H1 (cell line): ENCODE measurements at regions not wholly inside any gene's neighbourhood (a gene's known extent, or its start where the extent isn't known, plus 50 kb on each side); places are given as distances from the start of the nearest gene placed in this dataset.

Experiments used
- CTCF ChIA-PET: fragments of 300-600 bp; sonication (Branson Sonifier 250); formaldehyde crosslinking; loops from one replicate; lab custom pipeline; 2021; ENCODE audit not compliant: partially characterized antibody; lab: Charles Lee
- POLR2A ChIA-PET: fragments of 300-600 bp; sonication (Branson Sonifier 250); formaldehyde crosslinking; loops from one replicate; lab custom pipeline; 2021; ENCODE audit warnings: inconsistent platforms; ENCODE audit not compliant: partially characterized antibody; lab: Charles Lee
- DNase-seq, 2 experiments: peaks; one replicate each; pipeline versions ENCODE4 v3.0.0 to v3.0.0-alpha.2; 2010 to 2022; ENCODE audit warnings: low spot score in 2 of 2, low read depth in 1 of 2, mixed read lengths in 1 of 2
- FAIRE-seq: peaks from 2 replicates; lab custom pipeline; 2011; peaks lifted over from hg19 to GRCh38; lab: Jason Lieb, UNC
- H2AFZ ChIP-seq: 2 replicates; pipeline ENCODE4 v1.8.1; 2012; ENCODE audit warnings: low read length, inconsistent platforms
- H2AK5ac ChIP-seq: 2 replicates; pipeline ENCODE4 v1.6.1; 2013; ENCODE audit warnings: low read depth, low read length
- H2BK120ac ChIP-seq: replicated peaks from 2 replicates; pipeline ENCODE3; 2013; ENCODE audit warnings: low read depth, low read length, inconsistent platforms
- H2BK12ac ChIP-seq: 2 replicates; pipeline ENCODE4 v1.6.1; 2013; ENCODE audit warnings: low read depth, low read length
- H2BK15ac ChIP-seq: 2 replicates; pipeline ENCODE4 v1.6.1; 2013; ENCODE audit warnings: low read length
- H2BK20ac ChIP-seq: 2 replicates; pipeline ENCODE4 v1.6.1; 2013; ENCODE audit warnings: low read length
- H2BK5ac ChIP-seq: 2 replicates; pipeline ENCODE4 v1.6.1; 2013; ENCODE audit warnings: low read depth, low read length
- H3K14ac ChIP-seq: 2 replicates; pipeline ENCODE4 v1.6.1; 2013; ENCODE audit warnings: inconsistent platforms; ENCODE audit not compliant: insufficient read length
- H3K18ac ChIP-seq: 2 replicates; pipeline ENCODE4 v1.6.1; 2013; ENCODE audit warnings: low read length; ENCODE audit errors: extremely low read depth
- H3K23ac ChIP-seq: 2 replicates; pipeline ENCODE4 v1.6.1; 2013; ENCODE audit warnings: inconsistent platforms; ENCODE audit not compliant: insufficient read length
- H3K23me2 ChIP-seq: 2 replicates; pipeline ENCODE4 v1.6.1; 2013; ENCODE audit warnings: low read depth, low read length
- H3K27ac ChIP-seq: 2 replicates; pipeline ENCODE4 v1.6.1; 2011; ENCODE audit warnings: low read depth, low read length, inconsistent platforms
- H3K27me3 ChIP-seq, 4 experiments: replicated peaks in 1 of 4; 1 replicate in 1 of 4; 2 replicates in 3 of 4; pipeline versions ENCODE4 v1.6.1 to v1.8.1; 2011 to 2013; ENCODE audit warnings: low read length in 3 of 4, mild to moderate bottlenecking in 3 of 4, inconsistent platforms in 2 of 4, mixed read lengths in 2 of 4, moderate library complexity in 1 of 4; ENCODE audit not compliant: control insufficient read depth in 3 of 4, insufficient read depth in 3 of 4; ENCODE audit errors: extremely low read depth in 1 of 4
- H3K36me3 ChIP-seq, 4 experiments: 2 replicates each; pipeline versions ENCODE4 v1.6.1 to v1.8.1; 2011 to 2013; ENCODE audit warnings: mild to moderate bottlenecking in 4 of 4, low read length in 3 of 4, moderate library complexity in 2 of 4, control low read depth in 1 of 4, inconsistent platforms in 1 of 4; ENCODE audit not compliant: insufficient read depth in 4 of 4, control insufficient read depth in 2 of 4
- H3K4ac ChIP-seq: replicated peaks from 2 replicates; pipeline ENCODE3; 2013; ENCODE audit warnings: low read length, low read depth, mixed read lengths, inconsistent platforms; ENCODE audit not compliant: insufficient read length
- H3K4me1 ChIP-seq, 4 experiments: replicated peaks in 1 of 4; 1 replicate in 1 of 4; 2 replicates in 3 of 4; pipeline versions ENCODE4 v1.6.1 to v1.8.1; 2011 to 2013; ENCODE audit warnings: low read length in 3 of 4, inconsistent platforms in 2 of 4, mixed read lengths in 1 of 4; ENCODE audit not compliant: insufficient read depth in 4 of 4, control insufficient read depth in 3 of 4
- H3K4me2 ChIP-seq, 2 experiments: 2 replicates each; pipeline versions ENCODE4 v1.6.1 to v1.8.1; 2011 to 2013; ENCODE audit warnings: low read depth in 2 of 2, low read length in 2 of 2, control low read depth in 1 of 2, inconsistent platforms in 1 of 2, mild to moderate bottlenecking in 1 of 2; ENCODE audit not compliant: insufficient read depth in 1 of 2
- H3K4me3 ChIP-seq, 4 experiments: fragments of 200-600, 300-600 bp in 1 of 4; sonication (generic), shearing (Covaris generic), sonication (Bioruptor Twin) in 1 of 4; 2 replicates each; pipeline versions ENCODE4 v1.5.1 to v1.8.1; 2011 to 2016; ENCODE audit warnings: low read length in 4 of 4, low read depth in 3 of 4, control low read depth in 2 of 4, inconsistent platforms in 2 of 4, mild to moderate bottlenecking in 2 of 4, mixed read lengths in 1 of 4, moderate library complexity in 1 of 4; ENCODE audit not compliant: insufficient read depth in 2 of 4; ENCODE audit errors: extremely low read depth in 1 of 4
- H3K56ac ChIP-seq: replicated peaks from 2 replicates; pipeline ENCODE3; 2013; ENCODE audit warnings: low read depth, mild to moderate bottlenecking, mixed read lengths, low read length, inconsistent platforms; ENCODE audit not compliant: insufficient read length
- H3K79me1 ChIP-seq: 2 replicates; pipeline ENCODE4 v1.6.1; 2013; ENCODE audit warnings: low read depth, low read length, control low read depth
- H3K79me2 ChIP-seq, 2 experiments: 2 replicates each; pipeline versions ENCODE4 v1.6.1 to v1.8.1; 2012 to 2013; ENCODE audit warnings: low read length in 2 of 2, mild to moderate bottlenecking in 2 of 2, inconsistent platforms in 1 of 2; ENCODE audit not compliant: insufficient read depth in 2 of 2, control insufficient read depth in 1 of 2
- H3K9ac ChIP-seq, 4 experiments: replicated peaks in 1 of 4; 1 replicate in 1 of 4; 2 replicates in 3 of 4; pipeline versions ENCODE4 v1.6.1 to v1.8.1; 2011 to 2013; ENCODE audit warnings: low read depth in 3 of 4, low read length in 3 of 4, control low read depth in 2 of 4, mild to moderate bottlenecking in 2 of 4, moderate library complexity in 2 of 4, inconsistent platforms in 1 of 4; ENCODE audit errors: extremely low read depth in 1 of 4
- H3K9me3 ChIP-seq, 2 experiments: 2 replicates each; pipeline versions ENCODE4 v1.6.1 to v1.8.1; 2012 to 2013; ENCODE audit warnings: mild to moderate bottlenecking in 2 of 2, moderate library complexity in 2 of 2, control low read depth in 1 of 2, inconsistent platforms in 1 of 2, low read depth in 1 of 2, low read length in 1 of 2, mixed read lengths in 1 of 2; ENCODE audit not compliant: insufficient read depth in 2 of 2
- H4K20me1 ChIP-seq, 2 experiments: replicated peaks in 1 of 2; 2 replicates each; pipeline versions ENCODE3 to v1.8.1; 2011 to 2013; ENCODE audit warnings: inconsistent platforms in 2 of 2, low read length in 2 of 2, mild to moderate bottlenecking in 1 of 2; ENCODE audit not compliant: insufficient read depth in 2 of 2, control insufficient read depth in 1 of 2
- H4K5ac ChIP-seq: 2 replicates; pipeline ENCODE4 v1.6.1; 2013; ENCODE audit warnings: low read length, low read depth, mixed read lengths, inconsistent platforms; ENCODE audit not compliant: insufficient read length
- H4K8ac ChIP-seq: 2 replicates; pipeline ENCODE4 v1.8.0; 2013; ENCODE audit warnings: mild to moderate bottlenecking, moderate library complexity, low read length, inconsistent platforms; ENCODE audit not compliant: insufficient read depth; ENCODE audit errors: extremely low read depth
- H4K91ac ChIP-seq: replicated peaks from 2 replicates; pipeline ENCODE3; 2013; ENCODE audit warnings: low read length, mixed read lengths, inconsistent platforms; ENCODE audit not compliant: insufficient read length
- ATF2 ChIP-seq: IDR thresholded peaks from 2 replicates; pipeline ENCODE4 v1.6.1; 2012; ENCODE audit warnings: low read length, inconsistent platforms
- EP300 ChIP-seq, 2 experiments: IDR thresholded peaks; 1 replicate in 1 of 2; 2 replicates in 1 of 2; pipeline ENCODE4 v1.6.1; 2011 to 2012; ENCODE audit warnings: low read depth in 2 of 2, low read length in 2 of 2, mild to moderate bottlenecking in 2 of 2, borderline replicate concordance in 1 of 2, inconsistent platforms in 1 of 2, moderate library complexity in 1 of 2
- EZH2 ChIP-seq: fragments of 200-600 bp; sonication (generic); IDR thresholded peaks from 2 replicates; pipeline ENCODE4 v1.7.1; 2012; ENCODE audit warnings: low read depth, mild to moderate bottlenecking, moderate library complexity, low read length, inconsistent platforms; ENCODE audit not compliant: severe bottlenecking
- GABPA ChIP-seq: IDR thresholded peaks from 2 replicates; pipeline ENCODE4 v1.6.1; 2011; ENCODE audit warnings: mild to moderate bottlenecking, low read length, moderate library complexity, borderline replicate concordance; ENCODE audit not compliant: insufficient read depth
- RBBP5 ChIP-seq: IDR thresholded peaks from 2 replicates; pipeline ENCODE4 v1.7.1; 2012; ENCODE audit warnings: low read depth, mild to moderate bottlenecking, inconsistent platforms, low read length, moderate library complexity, borderline replicate concordance
- USF2 ChIP-seq: IDR thresholded peaks from 2 replicates; pipeline ENCODE4 v1.6.1; 2011; ENCODE audit warnings: low read length, improper control_type of control experiment
- WGBS, 2 experiments: shearing (Covaris generic) in 1 of 2; methylation state at CpG; one replicate each; pipeline versions ENCODE4 v1.1.6 to v1.1.7; 2013 to 2015; ENCODE audit warnings: low lambda C conversion rate in 2 of 2, mixed read lengths in 2 of 2, inconsistent platforms in 1 of 2, low coverage in 1 of 2, missing lambda C conversion rate in 1 of 2; ENCODE audit not compliant: insufficient replicate concordance in 2 of 2, insufficient coverage in 1 of 2, insufficient read length in 1 of 2; ENCODE audit errors: extremely low coverage in 1 of 2, missing lambda C conversion rate in 1 of 2; 5-methylcytosine and 5-hydroxymethylcytosine counted together

GRCh38 chr2:220310451-220310861 is 683.0 kb downstream of the SLC4A3 start:
- no peaks in the 10 kb centered on the region for H4K20me1 ChIP-seq

More at GRCh38 chr2:220310451-220310861, 683.0 kb downstream of the SLC4A3 start:
- Histone ChIP-seq H2BK20ac (no peak overlapping the region), H2BK5ac (no peak overlapping the region), H4K91ac (no peak overlapping the region), H3K4ac (no peak overlapping the region), H3K23ac (no peak overlapping the region), H3K27me3 (no peaks in the 10 kb centered on the region), H3K4me2 (no peak overlapping the region), H3K23me2 (no peaks in the 10 kb centered on the region), H3K4me1 (no peaks in the 10 kb centered on the region), H3K27ac (no peak overlapping the region), H3K79me1 (no peaks in the 10 kb centered on the region), H3K4me3 (no peak overlapping the region), H2AFZ (no peak overlapping the region), H3K9me3 (no peaks in the 10 kb centered on the region), H2AK5ac (no peak overlapping the region), H3K18ac (no peak overlapping the region), H3K79me2 (no peaks in the 10 kb centered on the region), H4K8ac (no peak overlapping the region), H2BK120ac (no peak overlapping the region), H3K9ac (no peak overlapping the region), H4K5ac (no peak overlapping the region), H3K36me3 (no peaks in the 10 kb centered on the region), H2BK15ac (no peak overlapping the region), H3K14ac (no peak overlapping the region), H2BK12ac (no peak overlapping the region), H3K56ac (no peak overlapping the region)
- ChIA-PET POLR2A (no interaction called here), CTCF (no interaction called here)
- 57% methylated on average over 1 of the region's 1 CpG; no CpG with 5 or more reads in 1 of the 2 experiments for WGBS, 2 experiments
- FAIRE-seq = no peak
- TF ChIP-seq RBBP5 = no peak
- no peak for TF ChIP-seq ATF2
- no peak for TF ChIP-seq EP300 (IDR thresholded peaks at IDR 0.05; ENCODE audit: borderline replicate concordance in 1 of 2, low read depth in 2 of 2, low read length in 2 of 2)
- no peak for TF ChIP-seq GABPA
- TF ChIP-seq USF2 = no peak
- TF ChIP-seq EZH2 = no peak
- DNase-seq = no peak
